Ascending aorta (tissue), 2 donors: ENCODE measurements at regions not wholly inside any gene's neighbourhood (a gene's known extent, or its start where the extent isn't known, plus 50 kb on each side); places are given as distances from the start of the nearest gene placed in this dataset.

Experiments
- DNase-seq, 2 donors: peaks; one replicate each; pipeline ENCODE4 v3.0.0-alpha.2; 2019; ENCODE audit warnings: low spot score in 2 of 2
- H3K27ac ChIP-seq, 2 donors: fragments of 200-600 bp; sonication (generic); one replicate each; pipeline ENCODE4 v1.5.1; 2016 to 2017; ENCODE audit warnings: mild to moderate bottlenecking in 1 of 2
- H3K27me3 ChIP-seq: fragments of 200-600 bp; sonication (generic); one replicate; pipeline ENCODE4 v1.5.1; 2017
- H3K36me3 ChIP-seq, 2 donors: fragments of 200-600 bp; sonication (generic); one replicate each; pipeline ENCODE4 v1.5.1; 2016
- H3K4me1 ChIP-seq, 2 donors: fragments of 200-600 bp; sonication (generic); one replicate each; pipeline ENCODE4 v1.5.1; 2016 to 2017; ENCODE audit warnings: mild to moderate bottlenecking in 1 of 2
- H3K4me3 ChIP-seq, 2 donors: fragments of 200-600 bp; sonication (generic); one replicate each; pipeline ENCODE4 v1.5.1; 2016 to 2017; ENCODE audit warnings: mild to moderate bottlenecking in 1 of 2
- H3K9me3 ChIP-seq, 2 donors: fragments of 200-600 bp; sonication (generic); one replicate each; pipeline ENCODE4 v1.5.1; 2016
- CTCF ChIP-seq, 3 experiments: fragments of 200-600 bp in 2 of 3; fragments of 450-650 bp in 1 of 3; sonication (generic) in 2 of 3; IDR thresholded peaks; one replicate each; pipeline ENCODE4 v1.5.1; 2016 to 2019; ENCODE audit warnings: antibody characterized with exemption in 3 of 3, mild to moderate bottlenecking in 1 of 3, moderate library complexity in 1 of 3
- intact Hi-C: fragments of 100-400 bp; cut with DNase I; formaldehyde crosslinking; loops from one replicate; pipeline ENCODE4 v1.15.1; 2023

GRCh38 chr13:85405316-85405897, 393.8 kb downstream of the SLITRK6 start:
- no peaks in the 10 kb centered on the region for H3K27me3 ChIP-seq
- H3K27ac ChIP-seq = no peak overlapping the region
- TF ChIP-seq CTCF (IDR thresholded peaks at IDR 0.05) = no peak
- H3K4me3 ChIP-seq = no peak overlapping the region
- H3K4me1 ChIP-seq = no peaks in the 10 kb centered on the region
- no peaks in the 10 kb centered on the region for H3K9me3 ChIP-seq
- DNase-seq = no peak
- intact Hi-C loops = no loop called here
- H3K36me3 ChIP-seq = no peaks in the 10 kb centered on the region

- no peak for TF ChIP-seq CTCF (IDR thresholded peaks at IDR 0.05)
- no peaks in the 10 kb centered on the region for H3K36me3 ChIP-seq
These were observed 412.8 kb downstream of the SLITRK6 start for GRCh38 chr13:85386424-85386823.

GRCh38 chr13:85383291-85383690, 415.9 kb downstream of the SLITRK6 start:
- intact Hi-C loops = no loop called here

More at GRCh38 chr13:85386424-85386823, 412.8 kb downstream of the SLITRK6 start:
- Histone ChIP-seq H3K27me3 (no peaks in the 10 kb centered on the region), H3K4me1 (no peaks in the 10 kb centered on the region), H3K27ac (no peak overlapping the region), H3K9me3 (no peaks in the 10 kb centered on the region), H3K4me3 (no peak overlapping the region)
- DNase-seq = no peak
- intact Hi-C loops = no loop called here

GRCh38 chr13:85381082-85381481, 418.1 kb downstream of the SLITRK6 start:
- intact Hi-C loops = no loop called here

More at GRCh38 chr13:85383291-85383690, 415.9 kb downstream of the SLITRK6 start:
- H3K4me3 ChIP-seq = no peak overlapping the region
- no peaks in the 10 kb centered on the region for H3K27me3 ChIP-seq
- H3K36me3 ChIP-seq = no peaks in the 10 kb centered on the region
- DNase-seq = no peak
- H3K9me3 ChIP-seq = no peaks in the 10 kb centered on the region
- TF ChIP-seq CTCF (IDR thresholded peaks at IDR 0.05) = no peak
- no peak overlapping the region for H3K27ac ChIP-seq
- no peaks in the 10 kb centered on the region for H3K4me1 ChIP-seq

GRCh38 chr13:85379991-85380390, 419.2 kb downstream of the SLITRK6 start:
- Histone ChIP-seq H3K27ac (no peak overlapping the region), H3K4me1 (no peaks in the 10 kb centered on the region), H3K27me3 (no peaks in the 10 kb centered on the region), H3K9me3 (no peaks in the 10 kb centered on the region), H3K36me3 (no peaks in the 10 kb centered on the region), H3K4me3 (no peak overlapping the region)
- intact Hi-C loops = no loop called here
- TF ChIP-seq CTCF (IDR thresholded peaks at IDR 0.05) = no peak
- no peak for DNase-seq

More at GRCh38 chr13:85381082-85381481, 418.1 kb downstream of the SLITRK6 start:
- Histone ChIP-seq H3K36me3 (no peaks in the 10 kb centered on the region), H3K4me3 (no peak overlapping the region), H3K9me3 (no peaks in the 10 kb centered on the region), H3K4me1 (no peaks in the 10 kb centered on the region), H3K27ac (no peak overlapping the region), H3K27me3 (no peaks in the 10 kb centered on the region)
- TF ChIP-seq CTCF (IDR thresholded peaks at IDR 0.05) = no peak
- no peak for DNase-seq

GRCh38 chr13:85379433-85379832, 419.8 kb downstream of the SLITRK6 start:
- no peak for TF ChIP-seq CTCF (IDR thresholded peaks at IDR 0.05)
- H3K4me3 ChIP-seq = no peak overlapping the region
- intact Hi-C loops = no loop called here
- H3K36me3 ChIP-seq = no peaks in the 10 kb centered on the region
- no peaks in the 10 kb centered on the region for H3K27me3 ChIP-seq
- no peak overlapping the region for H3K27ac ChIP-seq
- H3K4me1 ChIP-seq = no peaks in the 10 kb centered on the region
- H3K9me3 ChIP-seq = no peaks in the 10 kb centered on the region
- no peak for DNase-seq
